HepG2 (cell line): ENCODE measurements at regions not wholly inside any gene's neighbourhood (a gene's known extent, or its start where the extent isn't known, plus 50 kb on each side); places are given as distances from the start of the nearest gene placed in this dataset.

Experiments
- AHR ChIP-seq: IDR thresholded peaks from 2 replicates; pipeline ENCODE4 v1.6.1; 2018; ENCODE audit warnings: missing genetic modification reagents, missing compliant biosample characterization
- ATF1 ChIP-seq: IDR thresholded peaks from 2 replicates; pipeline ENCODE4 v1.6.1; 2016; ENCODE audit warnings: mild to moderate bottlenecking, control low read depth
- CTCF ChIP-seq: sonication (generic); formaldehyde crosslinking; IDR thresholded peaks from 2 replicates; pipeline ENCODE4 v1.5.0; 2020; ENCODE audit warnings: mild to moderate bottlenecking, missing genetic modification reagents, moderate library complexity
- ELF3 ChIP-seq: IDR thresholded peaks from 2 replicates; pipeline ENCODE4 v1.6.1; 2016; ENCODE audit warnings: missing genetic modification reagents, missing compliant biosample characterization
- TAF1 ChIP-seq: sonication (generic); formaldehyde crosslinking; IDR thresholded peaks from 2 replicates; pipeline ENCODE4 v1.4.0; 2020; ENCODE audit warnings: missing genetic modification reagents
- ZNF781 ChIP-seq: sonication (generic); formaldehyde crosslinking; IDR thresholded peaks from 2 replicates; pipeline ENCODE4 v1.5.1; 2020; ENCODE audit warnings: borderline replicate concordance, mild to moderate bottlenecking, missing genetic modification reagents; ENCODE audit errors: not compliant biosample characterization

GRCh38 chr16:55058576-55058975 is 127.9 kb downstream of the IRX5 start:
- no peak for TF ChIP-seq CTCF (CRISPR knock-in tag)
- no peak for TF ChIP-seq ELF3 (CRISPR knock-in tag)
- TF ChIP-seq AHR (CRISPR knock-in tag) = no peak
- no peak for TF ChIP-seq TAF1
- no peak for TF ChIP-seq ZNF781
- TF ChIP-seq ATF1 (CRISPR knock-in tag) = no peak
